GM12872 (cell line): ENCODE measurements at regions not wholly inside any gene's neighbourhood (a gene's known extent, or its start where the extent isn't known, plus 50 kb on each side); places are given as distances from the start of the nearest gene placed in this dataset.

Experiments used
- CTCF ChIP-seq: IDR thresholded peaks from 3 replicates; pipeline ENCODE4 v1.5.1; 2011; ENCODE audit warnings: low read depth, mild to moderate bottlenecking, low read length, moderate library complexity; ENCODE audit not compliant: insufficient read depth

GRCh38 chr3:181330821-181331563, 341.5 kb upstream of the DNAJC19 start:
- TF ChIP-seq CTCF, result no peak

GRCh38 chr3:181330257-181330656, 340.7 kb upstream of the DNAJC19 start:
- no peak for TF ChIP-seq CTCF

GRCh38 chr3:181329024-181329423, 339.5 kb upstream of the DNAJC19 start:
- no peak for TF ChIP-seq CTCF

- no peak for TF ChIP-seq CTCF
Observed at GRCh38 chr3:181328346-181328745, 338.8 kb upstream of the DNAJC19 start.

- no peak for TF ChIP-seq CTCF
Observed at GRCh38 chr3:181327349-181327748, 337.8 kb upstream of the DNAJC19 start.

GRCh38 chr3:181326637-181327223, 337.2 kb upstream of the DNAJC19 start:
- peak; percentile 71 for TF ChIP-seq CTCF

GRCh38 chr3:181318321-181318720, 328.8 kb upstream of the DNAJC19 start:
- no peak for TF ChIP-seq CTCF
